ENCODE measurements at regions not wholly inside any gene's neighbourhood (a gene's known extent, or its start where the extent isn't known, plus 50 kb on each side); places are given as distances from the start of the nearest gene placed in this dataset.

GRCh38 chr11:90895850-90896249 is 673.0 kb upstream of the CHORDC1 start:
- DNase-seq (ENCODE audit: low read depth, low spot score) (no peak), ATAC-seq (no peak)
- Histone ChIP-seq H3K4me3 (ENCODE audit: low read depth in 2 of 2, low read length in 2 of 2) (no peak overlapping the region), H3K9me3 (ENCODE audit: control insufficient read depth, insufficient read depth, low read depth, low read length) (no peaks in the 10 kb centered on the region; the same call in 1 of the 2 replicates), H3K4me1 (ENCODE audit: control insufficient read depth, insufficient read depth, low read length) (no peaks in the 10 kb centered on the region), H3K36me3 (ENCODE audit: control insufficient read depth, insufficient read depth, low read length) (no peaks in the 10 kb centered on the region), H3K27me3 (ENCODE audit: control insufficient read depth, insufficient read depth, low read length) (no peaks in the 10 kb centered on the region), H3K27ac (ENCODE audit: low read length) (no peak overlapping the region)
- intact Hi-C loops (cut with micrococcal nuclease; ENCODE audit: unreplicated experiment) (no loop called here), in situ Hi-C loops (cut with HindIII; ENCODE audit: low pct_unique_long_range_greater_than_20kb, low sequenced_read_pairs) (no loop called here)
- ChIA-PET POLR2A (no interaction called here), CTCF (no interaction called here)
- BruUV-seq (replicated peaks): no TSS peak
- no peak for TF ChIP-seq SIN3A (IDR thresholded peaks at IDR 0.05; ENCODE audit: borderline replicate concordance, insufficient read depth, low read depth, low read length)
- TF ChIP-seq REST (IDR thresholded peaks at IDR 0.05; ENCODE audit: insufficient read depth in 1 of 2, low read depth in 2 of 2, low read length in 1 of 2): no peak
- TF ChIP-seq CTCF (IDR thresholded peaks at IDR 0.05): no peak
- TF ChIP-seq POLR2AphosphoS5 (IDR thresholded peaks at IDR 0.05; ENCODE audit: low read depth, low read length): no peak
- no peak for TF ChIP-seq TCF7L2 (IDR thresholded peaks at IDR 0.05; ENCODE audit: low read depth, low read length)

- TF ChIP-seq CTCF (IDR thresholded peaks at IDR 0.05) (no peak), POLR2AphosphoS5 (IDR thresholded peaks at IDR 0.05; ENCODE audit: low read depth, low read length) (no peak), REST (IDR thresholded peaks at IDR 0.05; ENCODE audit: insufficient read depth in 1 of 2, low read depth in 2 of 2, low read length in 1 of 2) (no peak), SIN3A (IDR thresholded peaks at IDR 0.05; ENCODE audit: borderline replicate concordance, insufficient read depth, low read depth, low read length) (no peak)
- ChIA-PET CTCF (no interaction called here), POLR2A (no interaction called here)
- Histone ChIP-seq H3K27ac (ENCODE audit: low read length) (no peak overlapping the region), H3K27me3 (ENCODE audit: control insufficient read depth, insufficient read depth, low read length) (no peaks in the 10 kb centered on the region), H3K4me1 (ENCODE audit: control insufficient read depth, insufficient read depth, low read length) (no peaks in the 10 kb centered on the region), H3K36me3 (ENCODE audit: control insufficient read depth, insufficient read depth, low read length) (no peaks in the 10 kb centered on the region), H3K9me3 (ENCODE audit: control insufficient read depth, insufficient read depth, low read depth, low read length) (no peaks in the 10 kb centered on the region; the same call in 1 of the 2 replicates), H3K4me3 (ENCODE audit: low read depth in 2 of 2, low read length in 2 of 2) (no peak overlapping the region)
- intact Hi-C loops (cut with micrococcal nuclease; ENCODE audit: unreplicated experiment) (no loop called here), in situ Hi-C loops (cut with HindIII; ENCODE audit: low pct_unique_long_range_greater_than_20kb, low sequenced_read_pairs) (no loop called here)
- DNase-seq (ENCODE audit: low read depth, low spot score): no peak
- BruUV-seq (replicated peaks): no TSS peak
- no peak for ATAC-seq
These were observed 667.5 kb upstream of the CHORDC1 start for GRCh38 chr11:90890347-90890746.
